DMS153 (cell line): ENCODE measurements at regions not wholly inside any gene's neighbourhood (a gene's known extent, or its start where the extent isn't known, plus 50 kb on each side); places are given as distances from the start of the nearest gene placed in this dataset.

Source experiments
- DNase-seq: peaks from one replicate; lab custom pipeline; 2025; lab: John Stamatoyannopoulos, UW

GRCh38 chr1:81157686-81158085, 643.0 kb upstream of the ADGRL2 start:
- DNase-seq, result no peak

DNA sequence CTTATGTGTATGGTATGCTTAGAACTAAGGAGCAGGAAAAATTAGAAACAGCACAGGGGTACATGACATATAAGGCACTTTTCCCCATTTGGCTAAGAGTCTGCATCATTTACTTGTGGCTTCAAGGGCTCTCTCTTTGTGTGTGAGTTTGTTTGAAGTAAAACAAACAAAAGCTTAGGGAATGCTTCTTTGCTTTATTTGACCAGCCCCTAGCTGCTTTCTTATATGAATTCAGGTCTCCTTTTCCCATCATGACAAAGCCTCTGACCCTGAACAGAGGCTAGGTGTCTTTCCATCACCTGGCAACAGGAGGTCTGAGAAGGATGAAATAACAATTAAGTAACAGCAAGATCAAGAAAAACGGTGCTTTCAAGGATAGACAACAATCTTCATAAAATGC, 643.8 kb upstream of the ADGRL2 start:
- no peak for DNase-seq

- no peak for DNase-seq
Observed at GRCh38 chr1:81155131-81155530, 645.6 kb upstream of the ADGRL2 start.

DNA sequence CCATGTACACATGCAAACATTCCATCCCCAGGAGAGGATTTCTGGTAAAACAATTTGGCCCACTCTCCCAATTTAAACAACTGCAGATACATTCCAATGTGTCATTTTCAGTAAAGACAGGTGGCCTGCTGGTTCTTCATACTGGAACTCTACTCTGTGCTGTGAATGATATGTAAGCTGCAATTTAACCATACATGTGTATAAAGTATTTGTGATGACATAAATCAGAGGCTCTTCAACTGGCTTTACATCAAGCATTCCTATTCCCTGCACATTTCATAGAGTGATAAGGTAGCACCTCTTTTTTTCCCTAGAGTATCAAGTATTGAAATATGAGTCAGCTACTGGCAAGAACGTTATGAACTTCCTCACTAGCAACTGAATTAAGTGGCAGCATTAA, 649.5 kb upstream of the ADGRL2 start:
- peak; percentile 1 for DNase-seq

DNA sequence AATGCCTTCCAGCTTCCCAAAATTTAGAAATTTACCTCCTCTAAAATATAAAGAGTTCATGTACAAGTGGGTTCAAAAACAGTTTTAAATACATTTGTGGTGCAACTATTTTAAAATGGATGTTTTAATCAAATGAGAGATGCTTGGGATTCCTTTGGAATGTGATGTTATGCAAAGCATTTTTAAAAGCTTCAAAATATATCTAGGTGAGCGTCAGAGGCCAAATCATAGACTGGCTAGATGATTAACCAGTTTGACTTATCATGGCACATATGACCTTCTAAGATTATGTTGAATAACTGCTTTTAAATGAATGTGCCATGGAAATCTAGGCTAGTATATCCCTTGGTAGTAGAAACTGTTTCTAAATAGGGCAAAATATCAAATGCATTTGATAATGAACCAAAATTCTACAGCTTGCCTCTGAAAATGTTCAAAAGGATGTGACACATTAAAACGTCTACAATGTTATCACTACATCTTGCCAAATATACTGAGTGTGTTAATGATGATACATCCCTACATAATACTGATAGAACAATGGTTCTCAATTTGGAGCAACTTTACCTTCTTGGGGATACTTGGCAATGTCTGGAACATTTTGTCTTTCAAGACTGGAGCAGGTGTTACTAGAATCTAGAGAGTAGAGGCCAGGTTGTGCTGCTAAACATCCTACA, 650.9 kb upstream of the ADGRL2 start:
- no peak for DNase-seq

- DNase-seq, result no peak
Observed at GRCh38 chr1:81144240-81144825, 656.4 kb upstream of the ADGRL2 start.

DNA sequence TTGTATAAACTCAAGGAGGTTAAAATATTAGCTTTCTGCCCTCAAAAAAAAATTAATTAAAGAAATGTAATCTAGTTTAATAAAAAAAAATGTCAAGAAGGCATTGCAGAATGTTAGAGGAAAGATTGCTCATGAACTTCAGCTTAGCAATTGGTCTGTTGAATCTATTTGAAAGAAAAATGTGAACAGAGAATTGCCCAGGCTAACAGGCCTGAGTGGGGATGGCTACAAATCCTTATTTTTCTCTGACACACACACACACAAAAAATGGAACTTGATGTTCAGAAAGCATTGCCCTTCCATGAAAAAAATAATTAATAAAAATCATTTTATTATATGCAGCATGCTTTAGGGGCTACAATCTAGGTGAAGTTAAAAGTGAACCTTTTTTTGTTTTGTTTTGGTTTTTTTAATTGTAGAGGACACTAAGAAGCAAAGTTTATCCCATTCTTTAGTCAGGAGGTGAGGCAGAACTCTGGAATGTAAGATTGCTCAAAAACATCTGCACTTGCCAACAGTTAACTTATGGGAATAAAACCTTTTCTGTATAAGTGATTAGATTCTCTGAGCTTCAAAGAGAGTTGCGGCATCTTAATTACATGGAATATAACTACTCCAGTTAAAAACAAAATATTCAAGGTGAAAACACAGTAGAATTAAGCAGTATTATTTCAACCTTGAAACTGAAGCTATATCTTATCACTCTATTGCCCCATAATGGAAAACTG, 658.5 kb upstream of the ADGRL2 start:
- no peak for DNase-seq

- DNase-seq, result no peak
Observed at GRCh38 chr1:81135524-81135923, 665.2 kb upstream of the ADGRL2 start.

DNA sequence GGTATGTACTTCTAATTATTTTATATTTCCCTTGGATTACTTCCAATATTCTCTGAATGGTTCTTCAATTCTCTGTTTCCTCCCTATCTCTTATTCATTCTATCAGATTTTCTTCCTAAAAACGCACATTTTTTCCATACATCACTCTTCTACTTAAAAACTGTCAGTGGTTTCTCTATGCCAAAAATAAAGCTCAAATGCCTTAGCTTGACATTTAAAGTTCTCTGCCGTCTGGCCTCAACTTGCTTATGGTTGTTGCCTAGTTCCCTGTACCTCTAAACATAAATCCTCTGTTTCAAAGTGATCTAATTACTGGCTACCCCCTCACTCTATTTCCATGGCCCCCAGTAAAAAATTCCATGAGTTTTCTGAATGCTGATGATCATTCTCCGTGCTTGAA, 671.0 kb upstream of the ADGRL2 start:
- DNase-seq, result no peak

GRCh38 chr1:81129366-81129765, 671.4 kb upstream of the ADGRL2 start:
- DNase-seq, result no peak

DNA sequence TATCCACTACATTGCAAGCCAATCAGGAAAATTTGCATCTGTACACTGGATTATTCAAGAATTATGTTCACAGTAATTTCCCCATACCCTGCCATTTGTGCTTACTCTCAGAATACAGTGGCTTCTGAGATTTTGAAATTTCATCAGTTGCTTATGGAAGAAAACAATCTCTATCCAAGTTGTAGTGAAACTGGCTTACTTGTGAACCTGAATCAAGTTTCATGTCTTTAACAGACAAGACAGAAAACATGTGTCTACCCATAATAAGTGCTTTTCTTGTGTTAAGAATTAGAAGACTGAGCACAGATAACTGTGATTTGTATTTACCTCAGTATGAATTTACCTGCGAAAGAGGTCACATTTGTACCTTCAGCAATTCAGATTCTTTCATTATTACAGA, 672.7 kb upstream of the ADGRL2 start:
- no peak for DNase-seq

- peak; percentile 42 for DNase-seq
Observed at GRCh38 chr1:81126989-81127581, 673.6 kb upstream of the ADGRL2 start.

DNA sequence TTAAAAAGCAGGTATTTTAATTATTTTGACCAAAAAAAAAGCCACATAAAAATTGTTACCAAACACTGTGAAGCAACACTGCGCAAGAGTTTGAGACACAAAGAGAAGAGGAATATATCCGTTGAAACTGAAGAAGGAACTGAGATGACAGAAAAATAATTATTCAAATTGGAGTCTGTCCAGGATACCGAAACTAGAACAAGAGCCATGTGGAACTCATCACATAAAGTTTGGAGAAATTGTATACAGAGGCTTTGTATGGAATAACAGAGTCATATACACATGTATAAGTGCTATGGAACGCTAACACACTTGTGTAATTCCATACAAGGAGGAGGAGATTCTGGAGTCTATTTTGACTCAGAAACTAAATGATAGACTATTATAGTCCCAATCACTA, 675.1 kb upstream of the ADGRL2 start:
- no peak for DNase-seq

- DNase-seq, result no peak
Observed at GRCh38 chr1:81121306-81121705, 679.4 kb upstream of the ADGRL2 start.

GRCh38 chr1:81119319-81119718, 681.4 kb upstream of the ADGRL2 start:
- no peak for DNase-seq

DNA sequence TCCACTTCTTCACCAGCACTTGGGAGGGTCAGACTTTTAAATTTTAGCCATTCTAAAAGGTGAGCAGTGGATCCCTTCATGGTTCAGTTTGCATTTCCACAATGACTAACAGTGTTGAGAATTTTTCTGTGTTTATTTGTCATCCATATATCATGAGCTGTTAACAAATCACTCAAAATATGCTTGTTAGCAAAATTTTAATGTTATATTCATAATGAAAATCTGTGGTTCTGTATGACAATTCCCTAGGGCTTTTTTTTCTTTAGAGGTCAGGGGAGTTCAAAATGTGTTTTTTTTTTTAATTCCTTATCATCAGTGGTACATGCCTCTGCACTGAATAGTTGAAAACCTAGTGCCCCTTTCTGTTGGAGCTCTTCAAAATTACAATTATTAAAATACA, 682.2 kb upstream of the ADGRL2 start:
- DNase-seq, result no peak

DNA sequence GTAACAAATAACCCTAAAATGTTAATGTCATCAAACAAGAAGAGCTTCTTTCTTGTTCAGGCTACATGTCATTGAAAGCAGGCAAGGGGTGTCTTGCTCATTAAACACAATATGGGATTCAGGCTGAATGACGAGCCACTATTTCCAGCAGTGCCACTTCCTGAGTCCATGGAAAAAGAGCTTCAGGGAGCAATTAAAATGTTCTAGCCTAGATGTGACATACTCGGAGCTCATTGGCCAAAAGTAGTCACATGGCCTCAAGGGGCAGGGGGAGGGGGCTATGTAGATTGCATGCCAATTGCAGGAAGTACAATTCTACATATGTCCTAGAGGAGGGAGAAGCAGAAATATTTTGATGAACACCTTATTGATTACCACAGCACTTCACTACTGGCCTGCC, 685.3 kb upstream of the ADGRL2 start:
- DNase-seq, result no peak

- DNase-seq, result no peak
Observed at GRCh38 chr1:81114191-81114590, 686.5 kb upstream of the ADGRL2 start.

DNA sequence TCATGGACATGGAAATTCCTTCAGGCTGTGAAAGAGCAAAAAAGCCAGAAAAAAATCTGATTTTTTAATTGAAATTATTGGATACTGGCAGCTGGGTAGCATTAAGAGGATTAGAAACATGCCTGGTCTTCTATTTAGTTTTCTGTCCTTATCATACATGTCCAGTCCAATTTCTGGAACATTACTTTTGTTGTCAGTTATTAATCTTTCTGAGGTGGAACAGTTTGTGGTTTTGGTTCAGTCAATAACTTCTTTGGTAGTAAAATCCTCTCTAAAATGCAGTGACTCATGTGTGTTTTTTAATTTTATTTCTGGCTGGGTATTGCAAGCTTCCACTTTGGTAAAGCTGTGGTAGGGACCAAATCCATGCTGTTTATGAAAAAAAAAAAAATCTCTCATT, 687.0 kb upstream of the ADGRL2 start:
- no peak for DNase-seq

GRCh38 chr1:81111818-81112217, 688.9 kb upstream of the ADGRL2 start:
- no peak for DNase-seq

GRCh38 chr1:81109038-81109437, 691.7 kb upstream of the ADGRL2 start:
- DNase-seq, result no peak

- DNase-seq, result no peak
Observed at GRCh38 chr1:81097860-81098259, 702.9 kb upstream of the ADGRL2 start.

- DNase-seq, result no peak
Observed at GRCh38 chr1:81073580-81073979, 727.2 kb upstream of the ADGRL2 start.
